ENCODE measurements at regions not wholly inside any gene's neighbourhood (a gene's known extent, or its start where the extent isn't known, plus 50 kb on each side); places are given as distances from the start of the nearest gene placed in this dataset.
A peak's percentile ranks its signal among the peaks of the same experiment; 100 is the strongest.

GRCh38 chr3:96192966-96193550 lies 621.3 kb upstream of the EPHA6 start:
- FAIRE-seq, result no peak
- DNase-seq (ENCODE audit: low read depth), result peak; percentile 9
- Histone ChIP-seq H3K27me3 (ENCODE audit: control insufficient read depth, insufficient read depth, low read length) (no peaks in the 10 kb centered on the region), H3K36me3 (ENCODE audit: control insufficient read depth, insufficient read depth, low read length) (no peaks in the 10 kb centered on the region), H3K4me3 (ENCODE audit: low read depth, low read length) (no peak overlapping the region)
- no peak for TF ChIP-seq CTCF (IDR thresholded peaks at IDR 0.05; ENCODE audit: insufficient read depth, low read length, severe bottlenecking)

- DNase-seq (ENCODE audit: low read depth) (no peak), FAIRE-seq (no peak)
- TF ChIP-seq CTCF (IDR thresholded peaks at IDR 0.05; ENCODE audit: insufficient read depth, low read length, severe bottlenecking), result no peak
- Histone ChIP-seq H3K4me3 (ENCODE audit: low read depth, low read length) (no peak overlapping the region), H3K36me3 (ENCODE audit: control insufficient read depth, insufficient read depth, low read length) (no peaks in the 10 kb centered on the region), H3K27me3 (ENCODE audit: control insufficient read depth, insufficient read depth, low read length) (no peaks in the 10 kb centered on the region)
Observed at GRCh38 chr3:96200897-96201296, 613.5 kb upstream of the EPHA6 start.

- Histone ChIP-seq H3K4me3 (ENCODE audit: low read depth, low read length) (no peak overlapping the region), H3K27me3 (ENCODE audit: control insufficient read depth, insufficient read depth, low read length) (no peaks in the 10 kb centered on the region), H3K36me3 (ENCODE audit: control insufficient read depth, insufficient read depth, low read length) (no peaks in the 10 kb centered on the region)
- no peak for FAIRE-seq
- TF ChIP-seq CTCF (IDR thresholded peaks at IDR 0.05; ENCODE audit: insufficient read depth, low read length, severe bottlenecking), result no peak
- no peak for DNase-seq (ENCODE audit: low read depth)
Observed at GRCh38 chr3:96201463-96201862, 612.9 kb upstream of the EPHA6 start.

DNA sequence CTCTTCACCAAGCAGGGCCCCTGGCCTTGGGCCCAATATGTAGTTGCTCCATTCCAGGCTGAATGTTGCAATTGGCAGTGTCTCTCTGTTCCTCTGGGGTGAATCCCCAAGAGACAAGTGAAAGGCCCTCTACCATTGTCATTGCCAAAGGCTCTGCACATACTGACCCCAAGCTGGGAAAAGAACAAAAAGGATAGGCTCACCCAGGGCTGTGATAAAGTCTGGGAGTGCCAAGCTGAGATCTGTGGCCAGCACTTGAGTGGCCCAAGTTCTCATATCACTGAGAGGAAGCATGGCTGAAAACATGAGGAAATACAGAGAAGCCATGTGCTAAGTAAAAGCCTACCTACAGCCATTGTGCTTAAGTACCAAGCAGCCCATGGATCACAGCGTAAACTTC lies 612.2 kb upstream of the EPHA6 start:
- no peak for FAIRE-seq
- DNase-seq (ENCODE audit: low read depth), result no peak
- no peaks in the 10 kb centered on the region for H3K27me3 ChIP-seq (ENCODE audit: control insufficient read depth, insufficient read depth, low read length)
- TF ChIP-seq CTCF (IDR thresholded peaks at IDR 0.05; ENCODE audit: insufficient read depth, low read length, severe bottlenecking), result no peak
- no peaks in the 10 kb centered on the region for H3K36me3 ChIP-seq (ENCODE audit: control insufficient read depth, insufficient read depth, low read length)
- H3K4me3 ChIP-seq (ENCODE audit: low read depth, low read length), result no peak overlapping the region

DNA sequence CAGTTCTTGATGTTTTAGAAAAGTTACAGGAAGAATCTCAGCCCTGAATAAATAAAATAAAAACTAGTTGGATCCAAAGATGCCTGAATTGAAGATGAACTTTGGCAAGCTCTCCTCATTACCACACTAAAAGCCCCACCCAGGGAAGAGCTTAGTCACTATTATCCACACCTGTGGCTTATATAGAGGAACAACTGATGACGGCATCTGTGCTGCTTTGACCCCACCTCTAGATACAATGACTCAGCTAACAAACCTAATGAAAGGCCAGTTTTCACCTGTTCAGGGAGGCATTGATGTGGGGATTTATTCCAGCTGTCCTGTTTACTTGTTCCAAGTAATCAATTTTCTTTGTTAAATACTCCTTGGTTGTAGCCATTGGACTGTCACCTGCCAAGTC lies 604.7 kb upstream of the EPHA6 start:
- Histone ChIP-seq H3K4me3 (ENCODE audit: low read depth, low read length) (no peak overlapping the region), H3K27me3 (ENCODE audit: control insufficient read depth, insufficient read depth, low read length) (no peaks in the 10 kb centered on the region), H3K36me3 (ENCODE audit: control insufficient read depth, insufficient read depth, low read length) (no peaks in the 10 kb centered on the region)
- TF ChIP-seq CTCF (IDR thresholded peaks at IDR 0.05; ENCODE audit: insufficient read depth, low read length, severe bottlenecking), result no peak
- FAIRE-seq, result no peak
- DNase-seq (ENCODE audit: low read depth), result peak; percentile 70

GRCh38 chr3:96213393-96213792 lies 601.0 kb upstream of the EPHA6 start:
- Histone ChIP-seq H3K27me3 (ENCODE audit: control insufficient read depth, insufficient read depth, low read length) (no peaks in the 10 kb centered on the region), H3K4me3 (ENCODE audit: low read depth, low read length) (no peak overlapping the region), H3K36me3 (ENCODE audit: control insufficient read depth, insufficient read depth, low read length) (no peaks in the 10 kb centered on the region)
- no peak for DNase-seq (ENCODE audit: low read depth)
- no peak for TF ChIP-seq CTCF (IDR thresholded peaks at IDR 0.05; ENCODE audit: insufficient read depth, low read length, severe bottlenecking)
- FAIRE-seq, result no peak
